Stimulated activated effector memory CD8-positive, alpha-beta T cell treated with anti-CD3 and anti-CD28 coated beads, Interleukin-12 subunit alpha, Interleukin-12 subunit beta, amount 100 ng/mL, for 72 hours (primary cell): ENCODE measurements at regions not wholly inside any gene's neighbourhood (a gene's known extent, or its start where the extent isn't known, plus 50 kb on each side); places are given as distances from the start of the nearest gene placed in this dataset.
"Not testable (repeated sequence)": the region's sequence is repeated elsewhere in the genome, so short reads cannot be mapped to it uniquely, and the experiment has no call there.

Experiments used
- ATAC-seq: fragments of 150-1000 bp; cut with Tn5 transposase; 2 replicates; pipeline ENCODE4 v1.10.0; 2021
- DNase-seq, 2 donors: peaks; one replicate each; pipeline ENCODE4 v3.0.0; 2021 to 2022; ENCODE audit warnings: low spot score in 2 of 2
- H3K27ac Mint-ChIP-seq: one replicate; pipeline ENCODE4 v1.8.0; 2022; ENCODE audit warnings: mild to moderate bottlenecking, mixed read lengths
- H3K36me3 Mint-ChIP-seq: one replicate; pipeline ENCODE4 v1.8.0; 2022; ENCODE audit warnings: mild to moderate bottlenecking, mixed read lengths
- H3K4me1 Mint-ChIP-seq: one replicate; pipeline ENCODE4 v1.8.0; 2022; ENCODE audit warnings: mixed read lengths
- H3K4me3 Mint-ChIP-seq: one replicate; pipeline ENCODE4 v1.8.0; 2022; ENCODE audit warnings: mild to moderate bottlenecking, mixed read lengths
- H3K9me3 Mint-ChIP-seq: one replicate; pipeline ENCODE4 v1.8.0; 2022; ENCODE audit warnings: mixed read lengths

DNA sequence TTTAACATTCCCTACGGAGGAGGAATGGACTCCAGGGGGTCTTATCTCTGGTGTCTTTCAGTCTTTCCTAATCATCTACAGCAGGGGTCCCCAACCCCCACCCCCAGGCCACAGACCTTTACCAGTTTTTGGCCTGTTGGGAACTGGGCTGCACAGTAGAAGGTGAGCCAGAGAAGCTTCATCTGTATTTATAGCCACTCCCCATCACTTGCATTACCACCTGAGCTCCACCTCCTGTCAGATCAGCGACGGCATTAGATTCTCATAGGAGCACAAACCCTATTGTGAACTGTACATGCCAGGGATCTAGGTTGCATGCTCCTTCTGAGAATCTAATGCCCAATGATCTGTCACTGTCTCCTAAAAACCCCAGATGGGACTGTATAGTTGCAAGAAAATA is 120.0 kb upstream of the TMTC4 start:
- Mint-ChIP-seq H3K27ac (no peak overlapping the region), H3K9me3 (peaks cover 6% of the 10 kb centered on the region), H3K4me3 (no peak overlapping the region), H3K4me1 (no peaks in the 10 kb centered on the region), H3K36me3 (no peaks in the 10 kb centered on the region)
- DNase-seq (no peak), ATAC-seq (no peak)

DNA sequence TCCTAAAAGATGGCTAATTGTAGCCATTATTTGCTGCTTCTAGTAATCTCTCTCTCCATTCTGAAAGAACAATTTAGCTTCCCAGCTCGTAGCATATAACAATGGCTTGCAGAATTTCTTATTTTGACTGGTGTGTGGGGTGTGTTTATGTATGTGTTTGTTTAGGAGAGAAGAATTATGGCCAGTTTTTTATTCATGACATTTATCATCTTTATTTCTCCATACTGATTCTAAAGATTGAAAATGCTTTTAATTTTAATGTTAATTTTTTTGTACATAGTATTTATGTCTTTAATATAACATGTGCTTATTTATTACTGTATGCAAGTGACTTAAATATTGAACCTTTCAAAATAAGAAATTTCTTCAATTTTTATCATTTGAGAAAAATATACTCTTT is 115.8 kb upstream of the TMTC4 start:
- H3K9me3 Mint-ChIP-seq, result peaks cover 3% of the 10 kb centered on the region
- H3K36me3 Mint-ChIP-seq, result no peaks in the 10 kb centered on the region
- H3K27ac Mint-ChIP-seq, result no peak overlapping the region
- no peaks in the 10 kb centered on the region for H3K4me1 Mint-ChIP-seq
- ATAC-seq (no peak), DNase-seq (no peak)
- H3K4me3 Mint-ChIP-seq, result no peak overlapping the region

DNA sequence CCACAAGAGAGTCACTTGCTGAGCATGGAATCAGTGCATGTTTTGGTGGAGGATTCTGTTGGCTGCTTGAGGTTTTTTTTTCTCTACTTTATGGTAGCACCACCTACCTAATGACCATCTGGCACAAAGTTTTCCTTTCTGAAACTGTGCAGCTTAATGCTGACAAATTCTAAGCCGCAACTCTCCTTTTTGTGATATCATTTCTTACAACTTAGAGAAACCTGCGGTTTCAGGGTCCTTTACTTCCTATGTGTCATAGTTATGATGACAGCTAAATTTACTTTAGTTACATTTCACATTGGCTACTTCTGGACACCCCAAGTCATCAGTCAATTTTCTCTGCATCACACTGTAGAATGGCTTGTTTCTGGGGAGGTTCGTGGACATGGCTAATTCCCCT is 115.4 kb upstream of the TMTC4 start:
- DNase-seq (no peak), ATAC-seq (peak; percentile 86)
- Mint-ChIP-seq H3K4me1 (no peaks in the 10 kb centered on the region), H3K36me3 (no peaks in the 10 kb centered on the region), H3K9me3 (peaks cover 3% of the 10 kb centered on the region), H3K4me3 (no peak overlapping the region), H3K27ac (no peak overlapping the region)

DNA sequence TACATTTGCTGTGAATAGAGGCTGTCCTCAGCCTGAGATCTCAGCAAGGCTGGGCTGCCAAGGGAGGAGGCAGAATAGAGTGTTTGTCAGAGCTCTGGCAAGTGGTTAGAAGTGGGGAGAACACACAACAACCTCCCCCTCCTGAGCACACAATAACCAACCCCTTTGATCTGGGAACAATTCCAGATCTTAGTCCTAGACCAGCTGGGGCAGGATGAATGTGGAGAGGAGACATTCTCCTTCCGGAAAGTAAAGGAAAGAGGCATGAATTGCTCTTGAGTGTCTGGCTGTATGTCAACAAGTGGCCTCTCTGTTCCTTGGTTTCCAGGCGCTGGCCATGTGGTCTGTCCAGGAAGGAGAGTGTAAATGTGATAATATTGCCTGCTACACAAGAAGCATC is 114.9 kb upstream of the TMTC4 start:
- ATAC-seq (peak; percentile 21), DNase-seq (no peak)
- Mint-ChIP-seq H3K4me3 (no peak overlapping the region), H3K4me1 (no peaks in the 10 kb centered on the region), H3K27ac (no peak overlapping the region), H3K36me3 (no peaks in the 10 kb centered on the region), H3K9me3 (peaks cover 3% of the 10 kb centered on the region)

DNA sequence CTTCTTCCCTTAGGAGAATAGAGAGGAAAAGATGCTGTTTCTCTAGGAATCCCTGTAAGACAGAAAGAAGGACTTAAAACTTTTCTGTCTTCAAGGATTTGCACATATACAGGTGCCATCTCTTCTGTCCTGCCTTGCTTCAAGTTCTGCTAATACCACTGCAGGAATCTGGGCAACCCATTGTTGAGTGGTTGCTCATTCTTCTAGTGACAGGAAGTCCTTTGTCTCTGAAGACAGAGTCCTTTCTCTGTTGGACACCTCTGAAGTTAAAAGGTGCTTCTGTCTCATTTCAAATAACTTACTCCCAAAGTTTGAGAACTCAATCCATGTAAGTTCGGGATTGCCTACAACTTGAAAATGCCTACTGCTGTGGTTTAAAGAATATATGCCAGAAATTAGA is 114.4 kb upstream of the TMTC4 start:
- H3K9me3 Mint-ChIP-seq, result peaks cover 3% of the 10 kb centered on the region
- no peak overlapping the region for H3K4me3 Mint-ChIP-seq
- H3K27ac Mint-ChIP-seq, result no peak overlapping the region
- no peaks in the 10 kb centered on the region for H3K4me1 Mint-ChIP-seq
- ATAC-seq (no peak), DNase-seq (no peak)
- H3K36me3 Mint-ChIP-seq, result no peaks in the 10 kb centered on the region

DNA sequence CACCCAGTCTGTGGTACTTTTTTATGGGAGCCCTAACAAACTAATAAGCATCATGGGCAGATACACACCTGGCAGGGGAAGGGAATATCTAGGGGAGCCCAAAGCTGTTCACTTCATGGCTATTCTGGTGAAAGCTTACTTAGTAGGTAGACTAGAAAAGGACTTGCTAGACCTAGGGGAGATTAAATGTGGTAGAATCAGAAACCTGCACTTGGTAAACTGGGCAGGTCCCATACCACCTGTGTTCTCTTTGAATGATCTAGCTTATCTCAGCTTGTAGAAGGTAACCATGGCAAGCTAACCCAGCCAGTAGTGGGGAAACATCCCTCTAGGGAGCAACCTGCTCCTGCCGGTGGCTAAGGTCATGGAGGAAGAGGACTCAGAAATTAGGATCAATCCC is 113.9 kb upstream of the TMTC4 start:
- Mint-ChIP-seq H3K36me3 (no peaks in the 10 kb centered on the region), H3K27ac (no peak overlapping the region), H3K4me3 (no peak overlapping the region), H3K9me3 (peaks cover 3% of the 10 kb centered on the region), H3K4me1 (no peaks in the 10 kb centered on the region)
- no peak for DNase-seq
- no peak for ATAC-seq

DNA sequence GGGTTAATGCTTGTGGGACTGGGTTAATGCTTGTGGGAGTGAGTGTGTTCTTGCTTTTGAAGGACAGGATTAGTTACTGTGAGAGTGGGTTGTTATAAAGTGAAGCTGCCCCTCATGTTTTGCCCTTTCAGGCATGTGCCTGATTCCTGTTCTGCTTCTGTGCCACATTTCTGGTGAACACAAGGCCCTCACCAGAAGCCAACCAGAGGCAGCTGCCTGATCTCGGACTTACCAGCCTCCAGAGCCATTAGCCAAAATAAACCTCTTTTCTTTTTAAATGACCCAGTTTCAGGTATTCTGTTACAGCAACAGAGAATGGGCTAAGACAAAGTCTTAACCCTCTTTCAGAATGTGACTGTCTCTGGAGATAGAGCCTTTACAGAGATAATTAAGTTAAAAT is 113.3 kb upstream of the TMTC4 start:
- H3K36me3 Mint-ChIP-seq, result no peaks in the 10 kb centered on the region
- H3K9me3 Mint-ChIP-seq, result peaks cover 3% of the 10 kb centered on the region
- DNase-seq (no peak), ATAC-seq (no peak)
- no peak overlapping the region for H3K27ac Mint-ChIP-seq
- H3K4me1 Mint-ChIP-seq, result no peaks in the 10 kb centered on the region
- H3K4me3 Mint-ChIP-seq, result no peak overlapping the region

DNA sequence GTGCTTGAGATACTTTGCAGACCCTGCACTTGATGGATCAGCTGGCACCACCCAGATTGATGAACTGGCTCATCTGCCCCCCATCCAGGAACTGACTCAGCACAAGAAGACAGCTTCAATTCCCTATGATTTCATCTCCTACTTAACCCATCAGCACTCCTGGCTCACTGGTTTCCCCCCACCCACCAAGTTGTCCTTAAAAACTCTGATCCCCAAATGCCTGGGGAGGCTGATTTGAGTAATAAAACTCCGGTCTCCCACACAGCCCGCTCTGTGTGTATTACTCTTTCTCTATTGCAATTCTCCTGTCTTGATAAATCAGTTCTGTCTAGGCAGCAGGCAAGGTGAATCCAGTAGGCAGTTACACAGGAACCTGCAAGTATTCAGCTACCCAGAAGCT is 102.1 kb upstream of the TMTC4 start:
- H3K27ac Mint-ChIP-seq, H3K4me3 Mint-ChIP-seq, H3K36me3 Mint-ChIP-seq, H3K9me3 Mint-ChIP-seq, ATAC-seq, DNase-seq: not testable (repeated sequence)
- peaks cover 10% of the 10 kb centered on the region for H3K4me1 Mint-ChIP-seq

DNA sequence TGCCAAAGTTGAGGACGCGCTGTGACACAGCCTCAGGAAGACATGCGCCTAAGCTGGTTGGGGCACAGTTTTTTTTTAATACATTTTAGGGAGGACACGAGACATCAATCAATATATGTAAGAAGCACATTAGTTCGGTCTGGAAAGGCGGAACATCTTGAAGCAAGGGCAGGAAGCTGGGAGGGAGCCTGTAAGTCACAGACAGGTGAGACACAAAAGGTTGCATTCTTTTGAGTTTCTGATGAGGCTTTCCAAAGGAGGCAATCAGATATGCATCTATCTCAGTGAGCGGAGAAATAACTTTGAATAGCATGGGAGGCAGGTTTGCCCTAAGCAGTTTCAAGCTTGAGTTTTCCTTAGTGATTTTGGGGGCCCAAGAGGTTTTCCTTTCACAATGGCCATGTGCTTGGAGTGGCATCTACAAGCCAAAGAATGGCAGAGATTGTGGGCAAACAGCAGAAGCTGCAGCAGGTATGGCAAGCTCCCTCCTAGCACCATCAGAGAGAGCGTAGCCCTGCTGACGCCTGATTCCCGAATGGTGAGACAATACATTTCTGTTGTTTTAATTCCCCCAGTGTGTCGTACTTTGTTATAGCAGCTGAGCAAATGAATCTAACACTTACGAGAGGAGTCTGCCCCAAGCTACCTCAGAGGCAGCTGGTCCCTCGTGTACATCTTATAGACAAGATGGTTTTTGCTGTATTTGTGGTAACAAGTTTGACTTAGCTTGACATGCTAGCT is 99.5 kb upstream of the TMTC4 start:
- Mint-ChIP-seq H3K27ac (no peak overlapping the region), H3K36me3 (no peaks in the 10 kb centered on the region), H3K9me3 (no peaks in the 10 kb centered on the region), H3K4me1 (peaks cover 10% of the 10 kb centered on the region), H3K4me3 (no peak overlapping the region)
- DNase-seq (no peak), ATAC-seq (no peak)

DNA sequence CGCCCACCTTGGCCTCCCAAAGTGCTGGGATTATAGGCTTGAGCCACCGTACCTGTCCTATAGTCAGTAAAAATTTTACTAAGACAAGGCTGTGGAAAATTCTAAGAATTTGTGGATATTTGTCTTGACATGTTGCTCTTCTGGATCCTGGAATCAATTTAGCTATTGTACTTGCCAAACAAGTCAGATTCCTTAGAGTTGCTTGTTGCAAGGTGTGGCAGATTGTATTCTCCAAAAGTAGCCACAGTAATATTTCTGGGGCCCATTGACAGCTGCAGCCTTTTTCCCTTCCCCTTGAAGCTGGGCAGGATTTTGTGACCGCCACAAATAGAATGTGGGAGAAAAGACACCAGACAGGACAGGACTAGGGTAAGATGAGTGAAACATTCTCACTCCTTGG is 98.8 kb upstream of the TMTC4 start:
- no peaks in the 10 kb centered on the region for H3K36me3 Mint-ChIP-seq
- no peak overlapping the region for H3K27ac Mint-ChIP-seq
- H3K9me3 Mint-ChIP-seq, result no peaks in the 10 kb centered on the region
- H3K4me1 Mint-ChIP-seq, result peaks cover 10% of the 10 kb centered on the region
- no peak for DNase-seq
- no peak overlapping the region for H3K4me3 Mint-ChIP-seq
- no peak for ATAC-seq

DNA sequence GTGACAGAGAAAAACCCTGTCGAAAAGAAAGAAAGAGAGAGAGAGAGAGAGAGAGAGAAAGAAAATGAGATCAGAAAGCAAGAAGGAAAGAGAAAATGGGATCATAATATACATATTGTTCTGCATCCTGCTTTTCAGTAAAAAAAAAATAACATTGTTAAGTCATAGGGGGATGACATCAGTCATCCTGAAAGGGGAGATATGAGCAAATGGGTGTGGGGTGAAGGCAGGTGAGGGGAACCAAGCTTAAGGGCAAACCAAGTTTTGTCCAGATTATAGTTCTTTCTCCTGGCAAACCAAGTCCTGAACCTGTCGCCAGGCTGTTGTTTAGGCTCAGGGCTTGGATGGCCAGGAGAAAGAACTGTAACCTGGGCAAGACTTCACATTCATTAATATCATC is 92.6 kb upstream of the TMTC4 start:
- ATAC-seq, result peak; percentile 49
- Mint-ChIP-seq H3K4me3 (no peak overlapping the region), H3K4me1 (peaks cover 5% of the 10 kb centered on the region), H3K27ac (no peak overlapping the region), H3K9me3 (no peaks in the 10 kb centered on the region), H3K36me3 (no peaks in the 10 kb centered on the region)
- no peak for DNase-seq

DNA sequence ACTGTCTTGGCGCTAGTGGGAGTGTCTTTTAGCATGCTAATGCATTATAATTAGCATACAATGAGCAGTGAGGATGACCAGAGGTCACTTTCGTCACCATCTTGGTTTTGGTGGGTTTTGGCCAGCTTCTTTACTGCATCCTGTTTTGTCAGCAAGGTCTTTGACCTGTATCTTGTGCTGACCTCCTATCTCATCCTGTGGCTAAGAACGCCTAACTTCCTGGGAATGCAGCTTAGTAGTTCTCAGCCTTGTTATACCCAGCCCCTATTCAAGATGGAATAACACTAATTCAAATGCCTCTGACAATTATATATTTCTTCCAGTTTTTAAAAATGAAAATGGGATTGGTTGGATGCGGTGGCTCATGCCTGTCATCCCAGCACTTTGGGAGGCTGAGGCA is 92.0 kb upstream of the TMTC4 start:
- not testable (repeated sequence) for H3K36me3 Mint-ChIP-seq, H3K4me1 Mint-ChIP-seq, H3K9me3 Mint-ChIP-seq, DNase-seq, H3K27ac Mint-ChIP-seq, ATAC-seq, H3K4me3 Mint-ChIP-seq

DNA sequence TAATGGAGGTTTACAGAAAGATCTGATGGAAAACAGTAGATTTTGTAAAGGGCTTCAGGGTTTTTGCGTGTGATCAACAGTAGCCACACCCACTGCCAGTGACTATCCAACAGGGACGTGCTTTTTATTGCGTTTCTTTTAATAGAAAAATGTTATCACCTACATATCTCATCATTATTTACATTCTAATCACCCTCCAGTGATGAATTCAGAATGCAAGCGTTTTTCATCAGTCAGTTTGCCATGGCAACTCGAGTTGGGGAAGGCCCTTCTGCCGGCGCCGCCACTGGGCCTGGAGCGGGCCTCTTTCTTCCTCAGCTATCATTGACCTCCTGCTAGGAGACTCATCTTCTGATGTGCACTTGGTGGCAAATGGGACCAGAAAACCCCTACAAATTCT is 90.3 kb upstream of the TMTC4 start:
- Mint-ChIP-seq H3K4me1 (peaks cover 5% of the 10 kb centered on the region), H3K9me3 (no peaks in the 10 kb centered on the region)

DNA sequence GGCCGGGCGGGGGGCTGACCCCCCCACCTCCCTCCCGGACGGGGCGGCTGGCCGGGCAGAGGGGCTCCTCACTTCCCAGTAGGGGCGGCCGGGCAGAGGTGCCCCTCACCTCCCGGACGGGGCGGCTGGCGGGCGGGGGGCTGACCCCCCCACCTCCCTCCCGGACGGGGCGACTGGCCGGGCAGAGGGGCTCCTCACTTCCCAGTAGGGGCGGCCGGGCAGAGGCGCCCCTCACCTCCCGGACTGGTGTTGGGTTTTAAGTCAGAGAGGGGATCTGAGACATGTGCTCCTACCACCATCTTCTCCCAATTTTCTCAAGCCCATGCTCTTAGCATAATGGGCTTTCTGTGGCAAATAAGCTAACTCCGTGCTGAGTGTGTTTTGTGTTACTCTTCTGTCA is 87.5 kb upstream of the TMTC4 start:
- not testable (repeated sequence) for H3K4me3 Mint-ChIP-seq, H3K27ac Mint-ChIP-seq, H3K9me3 Mint-ChIP-seq, H3K36me3 Mint-ChIP-seq, ATAC-seq, H3K4me1 Mint-ChIP-seq, DNase-seq

More for the DNA sequence above, 90.3 kb upstream of the TMTC4 start:
- no peaks in the 10 kb centered on the region for H3K36me3 Mint-ChIP-seq
- no peak overlapping the region for H3K27ac Mint-ChIP-seq
- DNase-seq (no peak), ATAC-seq (no peak)
- H3K4me3 Mint-ChIP-seq, result no peak overlapping the region

DNA sequence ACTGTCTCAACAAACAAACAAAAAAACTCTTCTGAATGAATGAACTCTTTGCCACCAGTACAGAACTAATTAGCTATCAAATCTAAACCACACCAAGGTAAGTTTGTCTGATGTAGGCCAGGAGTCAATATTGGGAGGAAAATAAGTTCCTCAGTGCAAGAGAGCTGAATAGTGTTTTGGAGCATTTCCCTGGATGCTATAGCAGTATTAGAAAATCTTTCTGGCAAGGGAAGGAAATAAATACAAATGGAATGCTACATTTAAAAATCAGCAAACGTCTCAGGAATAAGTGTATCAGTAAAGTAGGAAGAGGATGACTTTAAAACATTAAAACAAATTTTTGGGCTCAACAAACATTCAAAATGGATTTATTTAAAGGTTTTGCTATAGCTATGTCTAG is 81.3 kb upstream of the TMTC4 start:
- Mint-ChIP-seq H3K4me3 (no peak overlapping the region), H3K27ac (no peak overlapping the region), H3K9me3 (no peaks in the 10 kb centered on the region), H3K4me1 (no peaks in the 10 kb centered on the region), H3K36me3 (no peaks in the 10 kb centered on the region)
- no peak for ATAC-seq
- DNase-seq, result no peak

DNA sequence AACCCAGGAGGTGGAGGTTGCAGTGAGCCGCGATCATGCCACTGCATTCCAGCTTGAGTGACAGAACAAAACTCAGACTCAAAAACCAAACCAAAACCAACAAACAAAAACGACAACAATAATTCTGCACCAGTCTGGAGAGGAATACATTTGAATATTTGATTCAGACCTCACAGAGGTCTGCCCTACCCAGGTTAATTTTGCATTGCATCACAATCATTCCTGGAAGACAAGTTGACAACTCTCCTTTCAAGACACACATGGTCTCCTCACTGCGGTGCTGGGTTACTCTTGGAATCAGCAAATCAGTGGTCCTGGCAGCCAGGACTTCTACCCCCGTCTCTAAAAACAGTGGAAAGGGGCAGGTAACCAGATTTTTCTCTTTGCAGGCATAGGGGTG is 79.9 kb upstream of the TMTC4 start:
- Mint-ChIP-seq H3K9me3 (no peaks in the 10 kb centered on the region), H3K36me3 (no peaks in the 10 kb centered on the region), H3K4me1 (no peaks in the 10 kb centered on the region), H3K27ac (no peak overlapping the region), H3K4me3 (no peak overlapping the region)
- DNase-seq, result no peak
- no peak for ATAC-seq

DNA sequence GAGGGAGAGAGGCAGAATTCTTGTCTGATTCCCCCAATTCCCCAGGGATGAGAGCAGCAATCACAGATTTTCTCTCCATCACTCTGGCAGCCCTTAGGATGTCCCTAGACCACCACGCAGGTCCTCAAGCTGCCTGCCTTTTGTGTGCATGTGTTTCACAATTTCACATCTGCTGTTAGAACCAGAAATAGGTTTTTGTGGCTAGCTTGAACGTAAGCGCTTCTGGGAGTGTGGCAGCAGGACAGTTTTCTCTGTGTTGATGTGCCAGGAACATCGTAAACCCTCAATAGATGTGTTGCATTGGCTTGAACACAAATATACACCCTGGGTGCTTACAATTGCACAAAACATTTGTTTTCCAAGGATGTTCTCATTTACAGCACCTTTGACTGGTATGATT is 78.8 kb upstream of the TMTC4 start:
- DNase-seq (no peak), ATAC-seq (no peak)
- H3K9me3 Mint-ChIP-seq, result no peaks in the 10 kb centered on the region
- no peaks in the 10 kb centered on the region for H3K36me3 Mint-ChIP-seq
- no peak overlapping the region for H3K27ac Mint-ChIP-seq
- no peak overlapping the region for H3K4me3 Mint-ChIP-seq
- no peaks in the 10 kb centered on the region for H3K4me1 Mint-ChIP-seq
